CD4-positive, alpha-beta T cell (primary cell): ENCODE measurements at regions not wholly inside any gene's neighbourhood (a gene's known extent, or its start where the extent isn't known, plus 50 kb on each side); places are given as distances from the start of the nearest gene placed in this dataset.

Experiments
- ATAC-seq: fragments of 200-7000 bp; cut with Tn5 transposase; one replicate; pipeline ENCODE4 v1.10.0; 2022; ENCODE audit warnings: mild to moderate bottlenecking; ENCODE audit not compliant: poor library complexity
- CTCF ChIA-PET: fragments of 350-600 bp; sonication (Branson Sonifier 250); formaldehyde crosslinking; loops from one replicate; lab custom pipeline; 2021; ENCODE audit warnings: antibody characterized with exemption, inconsistent platforms; lab: Charles Lee
- POLR2A ChIA-PET: fragments of 350-600 bp; sonication (Branson Sonifier 250); formaldehyde crosslinking; loops from one replicate; lab custom pipeline; 2021; ENCODE audit warnings: antibody characterized with exemption, inconsistent platforms; lab: Charles Lee
- DNase-seq, 14 experiments: peaks; one replicate each; pipeline ENCODE4 v3.0.0-alpha.2; 2013 to 2020; ENCODE audit warnings: mixed read lengths in 2 of 14
- H3K27ac ChIP-seq, 2 donors: one replicate each; pipeline versions ENCODE4 v1.5.1 to v1.7.0; 2013; ENCODE audit warnings: low read length in 2 of 2, low read depth in 1 of 2, mild to moderate bottlenecking in 1 of 2
- H3K27me3 ChIP-seq, 2 experiments: 1 replicate in 1 of 2; 2 replicates in 1 of 2; pipeline versions ENCODE4 v1.6.1 to v1.7.0; 2013; ENCODE audit warnings: low read length in 2 of 2, control low read depth in 1 of 2, mild to moderate bottlenecking in 1 of 2, moderate library complexity in 1 of 2; ENCODE audit not compliant: insufficient read depth in 2 of 2, control insufficient read depth in 1 of 2
- H3K36me3 ChIP-seq: one replicate; pipeline ENCODE4 v1.6.1; 2013; ENCODE audit warnings: low read length, control low read depth; ENCODE audit not compliant: insufficient read depth
- H3K4me1 ChIP-seq: one replicate; pipeline ENCODE4 v1.6.1; 2013; ENCODE audit warnings: low read length, control low read depth; ENCODE audit not compliant: insufficient read depth
- H3K4me3 ChIP-seq: one replicate; pipeline ENCODE4 v1.5.1; 2013; ENCODE audit warnings: mild to moderate bottlenecking, low read length, moderate library complexity
- H3K9me3 ChIP-seq, 2 experiments: 1 replicate in 1 of 2; 2 replicates in 1 of 2; pipeline versions ENCODE4 v1.6.1 to v1.7.0; 2013; ENCODE audit warnings: low read length in 2 of 2, mild to moderate bottlenecking in 2 of 2, control low read depth in 1 of 2, moderate library complexity in 1 of 2; ENCODE audit not compliant: control insufficient read depth in 1 of 2, insufficient read depth in 1 of 2
- H3K27ac Mint-ChIP-seq: one replicate; pipeline ENCODE4 v1.8.0; 2020; ENCODE audit warnings: mixed read lengths
- H3K27me3 Mint-ChIP-seq: one replicate; pipeline ENCODE4 v1.8.0; 2021; ENCODE audit warnings: mixed read lengths
- H3K36me3 Mint-ChIP-seq: one replicate; pipeline ENCODE4 v1.8.0; 2021; ENCODE audit warnings: low read depth, mixed read lengths
- H3K4me1 Mint-ChIP-seq: one replicate; pipeline ENCODE4 v1.8.0; 2021; ENCODE audit warnings: low read depth, mixed read lengths
- H3K4me3 Mint-ChIP-seq: one replicate; pipeline ENCODE4 v1.8.0; 2020; ENCODE audit warnings: mild to moderate bottlenecking, mixed read lengths
- H3K9me3 Mint-ChIP-seq: one replicate; pipeline ENCODE4 v1.8.0; 2020; ENCODE audit warnings: mixed read lengths
- CTCF ChIP-seq: fragments of 200-600 bp; IDR thresholded peaks from one replicate; pipeline ENCODE4 v1.8.0; 2022; ENCODE audit warnings: antibody characterized with exemption, mild to moderate bottlenecking
- intact Hi-C, 2 experiments: fragments of 100-400 bp; cut with DNase I in 1 of 2; cut with micrococcal nuclease in 1 of 2; formaldehyde crosslinking; loops; one replicate each; pipeline versions ENCODE4 v1.15.1 to v1.9.0; 2023 to 2025; cut with DNase I, micrococcal nuclease

- Histone ChIP-seq H3K36me3 (no peaks in the 10 kb centered on the region), H3K9me3 (no peaks in the 10 kb centered on the region), H3K4me1 (no peaks in the 10 kb centered on the region), H3K27ac (no peak overlapping the region), H3K27me3 (no peaks in the 10 kb centered on the region), H3K4me3 (no peak overlapping the region)
- H3K27ac Mint-ChIP-seq: no peak overlapping the region
- ChIA-PET POLR2A (no interaction called here), CTCF (interaction anchor here (1.5 kb wide), 1 partner anchor 10 kb away, joined by 3 read pairs; no protein-coding TSS in a partner anchor)
- H3K9me3 Mint-ChIP-seq: no peaks in the 10 kb centered on the region
- intact Hi-C loops: no loop called here
- H3K4me3 Mint-ChIP-seq: no peak overlapping the region
- H3K4me1 Mint-ChIP-seq: peaks cover 4% of the 10 kb centered on the region
- DNase-seq (no peak), ATAC-seq (no peak)
- H3K27me3 Mint-ChIP-seq: no peaks in the 10 kb centered on the region
- no peak for TF ChIP-seq CTCF
- no peaks in the 10 kb centered on the region for H3K36me3 Mint-ChIP-seq
These were observed 138.1 kb downstream of the LACC1 start for GRCh38 chr13:44017756-44018309.

- H3K27ac Mint-ChIP-seq: no peak overlapping the region
- no peak overlapping the region for H3K4me3 ChIP-seq
- no peak for ATAC-seq
These were observed 139.9 kb downstream of the LACC1 start for GRCh38 chr13:44019651-44020050.

DNA sequence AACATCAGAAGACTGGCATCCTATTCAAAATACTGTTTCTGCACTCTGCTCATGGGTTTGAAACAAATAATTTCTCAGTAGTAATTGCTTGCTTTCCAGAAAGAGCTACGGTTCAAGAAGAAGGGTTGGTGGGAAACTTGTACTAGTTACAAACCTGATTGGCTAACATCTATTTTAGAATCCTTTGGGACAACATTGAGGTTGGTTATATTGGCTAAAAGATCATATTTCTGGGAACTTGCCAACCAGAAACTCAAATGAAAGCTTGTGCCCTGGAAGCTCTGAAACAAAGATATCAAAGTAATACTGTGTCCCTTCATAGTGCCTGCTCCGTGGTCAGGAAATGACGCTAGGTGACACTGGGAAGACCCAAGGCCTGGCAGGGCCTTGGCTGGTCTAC, 141.7 kb downstream of the LACC1 start:
- Histone ChIP-seq H3K36me3 (no peaks in the 10 kb centered on the region), H3K27ac (no peak overlapping the region), H3K9me3 (no peaks in the 10 kb centered on the region), H3K27me3 (no peaks in the 10 kb centered on the region), H3K4me3 (no peak overlapping the region), H3K4me1 (no peaks in the 10 kb centered on the region)
- DNase-seq: no peak
- H3K4me1 Mint-ChIP-seq: peaks cover 4% of the 10 kb centered on the region
- no peaks in the 10 kb centered on the region for H3K36me3 Mint-ChIP-seq
- POLR2A ChIA-PET: no interaction called here
- no peak for ATAC-seq
- no peaks in the 10 kb centered on the region for H3K9me3 Mint-ChIP-seq
- no peak overlapping the region for H3K27ac Mint-ChIP-seq
- CTCF ChIA-PET: interaction anchor here (1.2 kb wide), 1 partner anchor 18 kb away, joined by 3 read pairs; no protein-coding TSS in a partner anchor
- intact Hi-C loops: no loop called here
- no peak for TF ChIP-seq CTCF
- H3K4me3 Mint-ChIP-seq: no peak overlapping the region
- H3K27me3 Mint-ChIP-seq: no peaks in the 10 kb centered on the region

More at GRCh38 chr13:44019651-44020050, 139.9 kb downstream of the LACC1 start:
- no peak overlapping the region for H3K4me3 Mint-ChIP-seq
- Histone ChIP-seq H3K36me3 (no peaks in the 10 kb centered on the region), H3K4me1 (no peaks in the 10 kb centered on the region), H3K27me3 (no peaks in the 10 kb centered on the region), H3K9me3 (no peaks in the 10 kb centered on the region), H3K27ac (no peak overlapping the region)
- intact Hi-C loops: no loop called here
- ChIA-PET POLR2A (no interaction called here), CTCF (interaction anchor here (0.7 kb wide), 1 partner anchor 32 kb away, joined by 3 read pairs; no protein-coding TSS in a partner anchor)
- no peak for DNase-seq
- H3K9me3 Mint-ChIP-seq: no peaks in the 10 kb centered on the region
- TF ChIP-seq CTCF: no peak
- H3K27me3 Mint-ChIP-seq: no peaks in the 10 kb centered on the region
- H3K36me3 Mint-ChIP-seq: no peaks in the 10 kb centered on the region
- peaks cover 4% of the 10 kb centered on the region for H3K4me1 Mint-ChIP-seq
